NCI-H146 treated with DMSO at 0.1 percent for 48 hours (cell line): ENCODE measurements at regions not wholly inside any gene's neighbourhood (a gene's known extent, or its start where the extent isn't known, plus 50 kb on each side); places are given as distances from the start of the nearest gene placed in this dataset.

Source experiments
- DNase-seq: peaks from one replicate; lab custom pipeline; 2025; ENCODE audit not compliant: unreplicated experiment; lab: John Stamatoyannopoulos, UW

DNA sequence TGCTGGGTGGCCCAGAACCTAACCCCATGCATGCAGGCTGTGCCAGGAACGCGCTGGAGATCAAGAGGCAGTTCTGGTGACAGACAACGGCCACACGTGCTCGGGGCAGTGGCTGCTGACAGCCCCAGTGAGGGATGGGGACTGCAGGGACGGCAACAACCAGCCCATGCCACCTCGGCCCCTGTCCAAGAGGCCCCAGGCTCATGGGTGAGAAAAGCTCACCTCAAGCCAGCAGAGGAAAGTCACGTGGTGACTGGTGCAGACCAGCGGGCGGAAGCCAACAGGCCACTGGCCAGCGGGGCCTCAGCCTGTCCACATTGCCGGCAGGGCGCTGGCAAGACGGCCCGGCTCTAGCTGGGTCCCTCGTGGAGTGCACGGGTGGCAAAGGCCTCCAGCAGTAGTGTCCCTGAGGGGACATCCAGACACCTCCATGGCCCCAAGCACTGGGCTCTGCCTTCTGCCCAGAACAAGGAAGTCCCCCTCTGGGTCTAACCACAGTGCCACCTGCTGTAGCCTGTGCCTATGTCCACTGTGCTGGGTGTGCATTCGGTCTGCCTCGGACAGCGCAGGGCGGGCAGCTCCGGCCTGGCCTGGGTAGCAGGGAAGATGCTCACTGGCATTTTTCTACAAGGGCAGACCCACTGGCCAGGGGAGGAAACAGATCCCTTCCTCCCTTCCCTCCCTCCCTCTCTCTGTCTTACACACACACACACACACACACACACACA is 134.1 kb downstream of the NCOR2 start:
- DNase-seq = no peak

DNA sequence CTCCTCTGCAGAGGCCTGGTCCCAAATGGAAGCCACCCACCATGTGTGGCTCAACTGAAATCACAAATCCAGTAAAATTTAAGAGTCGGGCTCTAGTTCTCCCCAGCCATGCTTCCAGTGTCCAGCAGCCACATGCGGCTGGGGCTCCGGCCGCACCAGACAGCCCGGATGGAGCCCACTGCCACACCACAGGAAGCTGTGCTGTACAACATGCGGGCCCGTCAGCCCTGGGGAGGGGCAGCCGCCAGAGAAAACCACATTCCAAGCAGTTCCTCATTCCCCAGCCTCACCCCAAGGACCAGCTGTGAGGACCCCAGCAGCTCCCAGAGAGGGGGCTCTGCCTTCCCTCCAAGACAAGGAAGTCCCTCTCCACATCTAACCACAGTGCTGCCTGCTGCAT is 135.0 kb downstream of the NCOR2 start:
- no peak for DNase-seq

DNA sequence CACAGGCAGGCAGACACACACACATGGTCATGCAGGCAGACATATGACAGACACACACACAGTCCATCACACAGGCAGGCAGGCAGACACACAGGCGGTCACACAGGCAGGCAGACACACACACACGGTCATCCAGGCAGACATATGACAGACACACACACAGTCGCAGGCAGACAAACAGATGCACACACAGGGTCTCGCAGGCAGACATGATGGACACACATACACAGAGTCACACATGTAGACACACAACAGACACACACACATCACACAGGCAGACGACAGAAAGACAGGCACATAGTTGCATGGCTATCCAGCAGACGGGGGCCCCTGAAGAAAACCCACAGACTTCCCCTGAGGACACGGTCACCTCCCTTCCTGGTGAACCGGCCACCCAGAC is 135.4 kb downstream of the NCOR2 start:
- DNase-seq = no peak

DNA sequence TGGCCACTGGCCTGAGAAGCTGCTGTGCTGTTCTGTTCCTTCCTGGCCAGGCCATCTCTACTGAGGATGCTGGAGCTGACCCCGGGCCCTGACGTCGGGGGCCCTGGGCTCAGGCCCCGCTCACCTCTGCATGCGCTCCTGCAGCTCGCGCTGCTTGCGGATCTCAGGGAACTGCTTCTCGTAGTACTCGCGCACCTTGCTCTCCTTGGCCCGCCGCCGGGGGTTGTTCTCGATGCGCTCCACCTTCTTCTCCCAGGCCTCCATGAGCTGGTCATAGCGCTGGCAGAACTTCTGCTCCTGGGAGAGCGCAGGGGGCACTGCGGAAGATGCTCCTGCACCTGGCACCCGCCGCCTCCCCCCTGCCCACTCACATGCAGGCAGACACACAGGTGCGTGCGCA is 135.6 kb downstream of the RFLNA start:
- no peak for DNase-seq

DNA sequence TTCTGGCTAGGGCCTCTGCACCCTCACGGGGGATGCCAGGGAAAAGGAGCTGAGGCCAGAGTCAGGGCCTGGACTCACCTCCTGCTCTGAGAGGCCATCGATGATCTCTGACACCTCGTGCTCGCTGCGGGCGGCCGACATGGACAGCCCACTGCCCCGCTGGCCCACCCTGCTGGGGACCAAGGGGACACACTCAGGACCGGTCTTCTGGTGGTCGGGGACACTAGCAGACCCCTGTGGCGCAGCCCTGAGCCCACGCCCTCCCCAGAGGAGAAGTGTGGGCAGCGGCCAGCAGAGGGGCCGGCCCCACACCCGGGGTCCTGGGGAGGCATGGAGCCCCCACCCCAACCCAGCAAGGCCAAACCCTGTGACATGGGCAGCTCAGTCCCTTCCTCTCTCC is 134.6 kb downstream of the RFLNA start:
- DNase-seq = no peak

DNA sequence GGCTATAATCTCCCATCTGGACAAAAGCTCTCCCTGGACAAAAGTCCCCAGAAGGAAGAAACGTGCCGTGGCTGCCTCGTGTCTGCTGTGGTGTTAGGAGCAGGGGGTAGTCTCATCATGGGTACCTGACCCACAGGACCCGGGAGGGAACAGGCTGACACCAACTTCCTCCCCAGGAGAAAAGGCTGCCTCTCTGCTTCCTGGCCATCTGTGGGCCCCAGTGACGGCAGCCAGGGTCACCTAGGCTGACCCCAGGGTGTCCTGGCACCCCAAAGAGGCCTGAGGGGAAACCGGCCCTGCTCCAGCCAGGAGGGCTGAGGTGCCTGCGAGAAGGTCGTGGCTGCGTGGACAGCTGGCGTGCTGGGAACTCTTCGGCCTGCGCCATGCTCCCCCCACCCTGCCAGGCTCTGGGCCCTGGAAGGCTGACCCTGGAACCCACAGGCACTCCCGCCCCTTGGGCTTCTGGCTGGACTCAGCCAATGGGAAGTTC is 133.9 kb downstream of the RFLNA start:
- DNase-seq = no peak

DNA sequence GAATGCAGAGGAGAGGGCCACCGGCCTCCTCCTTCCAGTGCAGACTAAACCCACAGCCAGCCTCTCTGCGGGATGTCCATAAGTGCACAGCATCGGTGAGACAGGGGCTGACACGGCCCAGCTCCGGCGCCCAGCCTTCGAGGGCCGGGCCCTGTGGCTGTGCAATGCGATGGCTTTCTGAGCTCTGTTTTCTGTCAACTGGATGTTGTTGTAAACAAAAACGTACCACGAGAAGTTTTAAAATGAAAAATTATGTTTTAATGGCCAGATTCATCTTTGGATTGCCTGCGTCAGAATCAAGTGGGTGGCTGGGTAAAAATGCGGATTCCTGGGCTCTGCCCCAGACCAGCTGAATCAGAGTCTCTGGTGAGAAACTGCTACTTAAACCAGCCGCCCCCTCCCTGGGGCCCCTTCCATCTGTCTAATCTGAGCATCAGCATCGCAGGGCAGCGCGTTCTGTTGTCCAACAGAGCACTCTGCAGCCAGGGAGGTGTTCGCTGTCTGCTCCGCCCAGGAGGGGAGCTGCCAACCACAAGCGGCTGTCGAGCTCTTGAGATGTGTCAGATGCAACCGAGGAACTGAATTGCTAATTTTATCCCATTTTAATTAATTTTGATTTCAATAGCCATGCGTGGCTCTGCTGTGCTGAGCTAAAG is 133.4 kb downstream of the RFLNA start:
- DNase-seq = no peak

DNA sequence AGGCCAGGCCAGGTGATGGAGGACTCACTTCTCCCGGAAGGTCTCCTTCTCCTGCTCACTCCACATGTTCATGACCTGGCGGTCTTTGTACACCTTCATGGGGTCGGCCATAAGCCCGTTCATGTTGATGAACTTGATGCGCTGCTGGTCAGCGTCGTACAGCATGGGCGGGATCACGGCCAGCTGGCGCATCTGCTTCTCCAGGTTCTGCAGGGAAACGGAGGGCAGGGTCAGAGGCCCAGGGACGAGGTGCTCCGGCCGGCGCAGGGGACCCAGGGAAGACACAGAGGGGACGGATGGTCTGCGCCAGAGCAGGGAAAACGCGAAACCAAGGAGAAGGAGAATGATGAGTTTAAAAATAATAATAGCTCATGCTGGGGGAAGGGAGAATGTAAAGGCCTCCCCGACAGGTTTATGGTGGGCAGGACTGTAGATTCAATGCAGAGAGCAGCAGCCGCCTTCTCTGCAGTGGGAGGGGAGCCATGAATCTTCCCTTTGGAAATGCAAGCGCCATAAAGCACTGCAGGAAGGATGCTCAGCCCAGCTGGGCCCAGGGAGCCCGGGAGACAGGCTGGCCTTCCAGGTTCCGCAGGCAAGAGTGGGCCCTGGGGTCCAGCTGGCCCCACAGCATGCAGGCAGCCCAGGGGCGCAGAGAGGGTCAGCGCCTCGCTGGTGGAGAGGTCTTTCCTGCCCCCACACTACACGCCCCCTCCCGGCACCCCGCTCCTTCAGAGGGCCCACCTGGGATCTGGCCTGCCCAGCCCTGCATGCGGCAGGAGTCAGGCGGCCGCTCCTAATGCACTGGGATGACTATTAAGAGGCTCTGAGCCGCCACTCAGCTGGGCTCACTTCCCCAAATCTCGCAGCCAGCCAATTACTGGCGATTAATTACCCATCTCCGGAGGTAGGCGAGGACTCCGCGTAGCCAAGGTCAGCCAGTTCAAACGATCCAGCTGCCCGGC is 132.0 kb downstream of the RFLNA start:
- no peak for DNase-seq

DNA sequence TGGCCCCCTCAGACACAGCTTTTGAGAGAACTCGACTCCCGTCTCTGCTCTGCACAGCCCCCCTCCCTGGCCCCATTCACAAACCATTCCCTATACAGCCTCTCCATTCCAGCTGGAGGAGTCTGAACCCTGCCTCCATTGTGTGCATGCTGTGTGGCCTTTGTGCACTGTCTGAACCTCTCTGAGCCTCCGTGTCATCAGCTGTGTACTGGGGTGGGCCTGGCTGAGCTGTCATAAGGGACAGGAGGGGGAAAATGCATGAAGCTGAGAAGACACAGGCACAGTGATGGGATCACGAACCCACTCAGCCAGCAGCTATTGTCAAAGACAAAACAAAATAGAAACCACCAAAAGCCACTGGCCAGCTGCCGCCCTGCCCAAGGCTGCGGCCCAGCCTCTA is 130.8 kb downstream of the RFLNA start:
- no peak for DNase-seq

DNA sequence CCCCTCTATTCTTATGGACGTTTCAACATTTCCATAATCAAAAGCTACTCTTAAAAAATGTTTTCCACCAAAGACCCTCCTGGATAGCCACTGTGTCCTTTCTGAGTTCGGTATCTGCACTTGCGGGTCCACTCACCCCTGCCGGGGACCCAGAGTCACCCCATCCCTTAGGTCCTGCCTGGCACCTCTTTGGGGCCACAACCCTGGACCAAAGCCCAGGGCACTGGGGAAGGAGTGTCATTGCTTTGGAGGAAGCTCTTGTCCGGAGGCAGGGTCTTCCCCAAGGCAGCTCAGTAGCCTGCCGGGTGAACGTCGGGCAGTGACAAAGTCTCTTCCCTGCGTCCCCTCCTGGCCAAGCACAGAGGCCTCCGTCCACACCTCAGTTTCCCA is 129.6 kb downstream of the RFLNA start:
- DNase-seq = no peak

DNA sequence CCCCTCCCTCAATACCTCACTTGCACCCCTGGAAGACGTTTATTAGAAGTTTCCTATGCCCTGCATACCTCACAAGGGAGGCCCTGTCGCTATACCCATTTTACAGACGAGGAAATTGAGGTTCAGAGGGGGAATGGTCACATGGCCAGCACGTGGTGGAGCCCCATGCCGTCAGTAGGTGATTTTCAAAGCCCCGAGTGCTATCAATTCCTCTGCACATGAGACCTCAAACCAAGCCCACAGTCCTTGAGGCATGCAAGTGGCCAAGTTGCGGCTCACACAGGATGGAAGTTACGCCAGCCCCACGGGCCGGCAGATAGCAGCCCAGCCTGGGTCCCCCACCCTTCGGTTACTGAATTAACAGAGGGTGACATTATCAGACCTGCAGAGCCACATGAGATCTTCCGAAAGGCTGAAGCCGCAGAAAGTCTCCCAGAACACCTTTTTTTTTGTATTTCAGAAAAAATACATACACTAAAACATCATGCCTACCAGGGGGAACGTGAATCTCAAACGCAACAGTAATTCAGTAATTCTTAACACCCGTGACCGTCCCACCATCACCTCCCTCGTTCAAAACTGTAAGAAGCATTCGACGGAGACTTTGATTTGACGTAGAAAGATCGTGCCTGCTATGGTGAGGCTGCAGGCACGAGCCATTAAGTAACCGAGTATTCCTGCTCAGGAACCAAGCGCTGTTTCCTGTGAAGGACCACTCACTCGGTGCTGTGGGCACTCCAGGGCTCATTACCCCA is 129.0 kb downstream of the RFLNA start:
- DNase-seq = no peak

DNA sequence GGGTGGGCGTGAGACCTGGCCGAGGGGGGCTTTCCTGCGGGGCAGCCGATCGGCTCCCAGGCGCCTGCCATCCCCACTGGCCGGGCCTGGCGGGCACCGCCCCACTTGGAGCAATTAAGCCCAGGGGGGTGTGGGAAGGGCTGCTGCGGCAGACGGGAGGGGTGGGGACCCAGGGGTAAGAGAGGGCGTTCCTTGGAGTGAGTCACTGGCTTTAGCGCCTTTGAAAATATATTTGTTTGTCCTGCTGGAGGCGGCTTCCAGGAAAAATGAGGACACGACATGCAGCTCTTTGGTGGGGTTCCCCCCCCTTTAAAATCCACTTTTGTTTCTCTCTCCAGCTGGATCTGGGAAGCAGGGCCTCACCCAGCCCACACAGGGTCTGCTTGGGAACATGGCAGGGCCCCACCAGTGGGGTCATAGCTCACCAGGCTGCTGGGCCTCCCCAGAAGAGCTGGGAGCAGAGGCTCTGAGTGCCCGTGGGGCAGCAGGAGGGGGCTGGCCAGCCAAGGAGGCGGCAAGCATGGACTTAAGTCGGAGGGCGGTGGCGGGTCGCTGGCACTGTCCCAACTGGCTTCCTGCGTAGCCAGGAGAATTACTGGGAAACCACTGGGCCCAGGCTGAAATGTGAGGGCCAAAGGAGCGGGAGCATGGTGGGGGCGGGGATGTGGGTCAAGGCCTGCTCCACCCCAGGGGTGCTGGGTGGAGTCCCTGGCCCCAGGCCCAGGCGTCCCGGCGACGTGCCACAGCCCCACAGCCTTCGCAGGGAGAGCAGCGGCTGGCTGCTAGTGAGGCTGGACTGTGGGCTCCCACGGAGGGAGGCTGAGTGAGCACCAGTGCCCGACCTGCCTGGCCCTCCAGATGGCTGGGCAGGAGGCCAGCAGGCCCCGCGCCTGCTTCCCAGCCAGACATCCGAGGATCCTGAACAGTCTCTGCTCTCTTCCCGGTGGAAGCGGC is 128.0 kb downstream of the RFLNA start:
- DNase-seq = no peak

DNA sequence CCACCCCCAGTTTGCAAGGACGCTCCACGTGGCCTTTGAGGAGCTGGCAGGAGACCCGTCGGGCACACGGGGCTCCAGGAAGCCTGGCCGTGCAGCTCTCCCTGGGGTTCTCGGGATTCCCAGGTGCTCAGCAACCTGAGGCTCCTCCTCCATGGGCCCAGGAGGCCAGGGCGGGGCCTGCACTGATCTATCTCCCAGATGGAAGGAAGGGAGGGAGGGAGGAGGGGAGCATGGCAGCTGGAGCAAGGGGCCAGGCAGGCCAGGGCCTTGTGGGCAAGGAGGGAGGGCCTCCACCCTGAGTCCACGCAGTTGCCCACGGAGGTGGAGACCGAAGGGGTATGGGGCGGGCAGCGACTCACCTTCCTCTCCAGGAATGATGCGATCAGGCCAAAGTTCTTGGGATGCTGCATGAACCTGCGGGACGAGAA is 127.3 kb downstream of the RFLNA start:
- peak; percentile 10 for DNase-seq

DNA sequence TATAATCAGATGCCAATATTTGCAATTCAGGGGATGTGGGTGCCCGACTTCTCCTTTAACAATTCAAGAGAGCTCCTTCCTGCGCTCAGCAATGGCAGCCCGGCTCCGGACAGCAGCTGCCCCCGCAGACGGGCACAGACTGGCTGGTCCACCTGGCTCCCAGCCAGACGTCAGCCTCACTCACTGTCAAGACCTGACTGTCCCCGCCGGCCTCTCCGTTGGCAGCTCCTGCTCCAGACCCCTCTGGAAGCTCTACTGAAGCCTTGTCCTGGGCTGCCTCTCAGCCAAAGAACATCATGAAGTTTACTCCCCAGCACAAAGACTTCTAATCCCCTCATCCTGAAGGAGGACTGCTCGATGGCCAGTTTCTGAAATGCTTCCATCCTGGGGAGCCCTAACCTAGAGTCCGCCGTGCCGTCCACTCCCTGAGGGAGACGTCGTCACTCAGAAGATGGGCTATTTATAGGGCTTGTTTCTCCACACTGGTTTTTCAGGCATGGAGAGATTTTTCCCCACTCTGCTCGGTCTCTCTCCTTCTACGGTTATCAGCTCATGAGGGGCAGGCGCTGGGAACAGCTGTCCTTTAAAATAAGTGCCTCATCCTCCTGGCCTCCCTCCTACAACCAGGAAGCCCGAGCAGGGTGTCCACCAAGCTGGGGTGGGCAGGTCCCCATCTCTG is 126.2 kb downstream of the RFLNA start:
- DNase-seq = no peak

DNA sequence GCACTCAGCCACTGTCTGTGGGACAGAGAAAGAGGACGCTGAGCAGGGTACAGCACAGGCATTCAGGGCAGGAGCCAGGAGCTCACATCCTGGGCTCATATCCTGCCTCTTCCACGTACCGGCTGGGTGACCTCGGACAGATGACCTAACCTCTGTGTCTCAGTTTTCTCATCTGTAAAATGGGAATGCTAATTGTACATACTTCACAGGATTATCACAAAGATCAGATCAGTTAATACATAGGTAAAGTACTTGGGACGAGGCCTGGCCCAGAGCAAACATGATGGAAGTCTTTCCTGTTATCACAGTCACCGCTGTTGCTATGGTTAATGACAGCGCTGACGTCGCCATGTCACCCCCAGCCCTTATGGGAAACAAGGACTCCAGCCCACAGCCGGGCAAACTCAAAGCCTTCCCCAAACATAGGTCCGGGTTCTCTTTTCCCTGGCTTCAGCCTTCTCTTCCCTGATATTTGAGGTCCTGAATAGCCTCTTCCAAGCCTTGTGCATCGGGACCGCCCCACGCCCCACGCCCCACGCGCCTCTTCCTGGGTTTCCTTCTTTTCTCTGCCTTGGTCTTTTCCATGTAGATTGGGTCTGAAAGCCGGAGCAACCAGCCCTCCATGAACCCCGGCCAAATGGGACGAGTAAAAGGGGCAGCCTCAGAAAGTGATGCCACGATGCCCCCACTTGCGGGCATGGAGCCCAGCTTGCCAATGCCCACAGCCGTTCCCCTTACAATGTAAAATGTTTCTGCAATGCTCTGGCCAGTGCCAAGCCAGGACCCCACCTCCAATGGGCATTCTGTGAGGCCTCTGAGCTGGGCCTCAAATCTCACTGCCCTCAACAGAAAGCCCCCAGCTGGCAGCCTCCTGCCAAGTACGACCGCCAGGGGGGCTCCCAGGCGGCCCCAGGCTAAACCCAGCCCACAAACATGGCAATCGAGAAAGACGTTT is 125.4 kb downstream of the RFLNA start:
- no peak for DNase-seq

DNA sequence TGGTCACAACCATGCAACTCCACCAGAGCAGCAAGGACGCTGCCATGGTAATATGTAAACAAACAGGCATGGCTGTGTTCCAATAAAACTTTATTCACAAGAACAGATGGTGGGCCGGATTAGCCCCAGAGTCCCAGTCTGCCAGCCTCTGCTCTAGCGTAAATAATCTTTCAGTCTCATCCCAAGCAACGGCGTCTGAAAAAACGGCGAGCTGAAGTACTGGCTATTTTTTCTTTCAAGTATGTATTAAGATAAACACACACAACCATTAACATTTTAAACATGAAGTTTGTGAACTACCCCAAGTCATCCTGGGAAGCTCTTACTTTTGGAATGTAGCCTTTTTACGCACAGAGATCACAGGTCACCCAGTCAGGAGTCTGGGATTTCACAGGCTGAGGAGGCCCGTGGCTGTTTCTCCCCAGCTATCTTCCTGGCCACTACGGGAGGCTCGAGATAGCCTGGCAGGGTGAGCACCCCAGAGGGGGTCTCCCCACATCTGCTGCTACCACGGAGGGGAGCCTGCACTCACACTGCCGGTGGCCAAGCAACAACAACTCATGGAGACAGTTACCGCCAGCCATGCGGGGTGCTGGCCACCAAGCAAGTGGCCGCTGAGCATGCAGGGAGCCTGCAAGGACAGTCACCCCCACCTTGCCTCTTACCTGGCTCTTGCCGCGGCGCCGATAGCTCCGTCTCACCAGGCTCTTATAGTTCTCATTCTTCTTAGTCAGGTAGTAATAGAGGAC is 124.6 kb downstream of the RFLNA start:
- no peak for DNase-seq

DNA sequence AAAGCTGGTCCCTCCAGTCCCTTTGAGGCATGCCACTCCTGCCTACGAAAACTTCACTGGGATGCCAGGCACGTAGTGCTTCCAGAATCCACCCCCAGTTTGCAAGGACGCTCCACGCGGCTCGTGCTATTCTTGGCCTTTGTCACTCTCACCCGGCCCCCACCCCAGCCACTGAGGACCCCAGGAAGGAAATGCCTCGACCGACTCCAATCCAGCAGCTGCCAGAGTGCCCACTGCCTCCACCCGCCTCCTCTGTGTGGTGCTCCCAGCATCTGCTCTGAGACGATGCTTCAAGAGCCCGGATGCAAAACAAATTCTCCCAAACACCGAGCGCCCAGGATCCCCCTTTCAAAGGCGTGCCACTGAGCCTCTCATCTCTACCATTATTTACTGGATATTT is 123.9 kb downstream of the RFLNA start:
- no peak for DNase-seq
